K562 (cell line): ENCODE measurements at regions not wholly inside any gene's neighbourhood (a gene's known extent, or its start where the extent isn't known, plus 50 kb on each side); places are given as distances from the start of the nearest gene placed in this dataset.

Experiments used
- CAMTA2 ChIP-seq: fragments of 250-450 bp; sonication (Bioruptor Pico); conservative IDR thresholded peaks from 2 replicates; pipeline ENCODE4 v1.5.1; 2022
- CBX3 ChIP-seq, 2 experiments: IDR thresholded peaks; 1 replicate in 1 of 2; 2 replicates in 1 of 2; pipeline ENCODE4 v1.6.1; 2012; ENCODE audit warnings: inconsistent platforms in 2 of 2, low read length in 2 of 2, borderline replicate concordance in 1 of 2, control low read depth in 1 of 2
- CEBPZ ChIP-seq: fragments of 150-350 bp; IDR thresholded peaks from 2 replicates; pipeline ENCODE4 v1.6.1; 2014; ENCODE audit warnings: low read depth, mild to moderate bottlenecking, low read length, borderline replicate concordance
- CTCF ChIP-seq, 3 experiments: IDR thresholded peaks in 2 of 3; conservative IDR thresholded peaks in 1 of 3; 2 replicates each; pipeline ENCODE4 v1.5.1; 2011 to 2012; ENCODE audit warnings: low read length in 3 of 3, mild to moderate bottlenecking in 3 of 3, control low read depth in 2 of 3, improper control_type of control experiment in 1 of 3, inconsistent platforms in 1 of 3, low read depth in 1 of 3, mixed read lengths in 1 of 3, moderate library complexity in 1 of 3; ENCODE audit not compliant: insufficient read depth in 2 of 3
- KLF16 ChIP-seq: IDR thresholded peaks from 2 replicates; pipeline ENCODE4 v1.6.1; 2016; ENCODE audit warnings: antibody characterized with exemption
- LEF1 ChIP-seq: fragments of 450-650 bp; IDR thresholded peaks from 2 replicates; pipeline ENCODE4 v1.6.1; 2016; ENCODE audit warnings: mild to moderate bottlenecking
- NR2C1 ChIP-seq, 2 experiments: fragments of 450-650 bp; IDR thresholded peaks; 2 replicates each; pipeline ENCODE4 v1.6.1; 2017; ENCODE audit warnings: mild to moderate bottlenecking in 2 of 2, antibody characterized with exemption in 1 of 2, inconsistent platforms in 1 of 2, missing compliant biosample characterization in 1 of 2, missing genetic modification characterization in 1 of 2
- NR3C1 ChIP-seq: sonication (generic); formaldehyde crosslinking; IDR thresholded peaks from 2 replicates; pipeline ENCODE4 v1.8.1; 2022; ENCODE audit warnings: missing genetic modification reagents
- PCBP2 ChIP-seq: fragments of 200-400 bp; formaldehyde crosslinking; IDR thresholded peaks from 2 replicates; pipeline ENCODE4 v1.6.1; 2018; ENCODE audit warnings: low read length, low read depth, mild to moderate bottlenecking, moderate library complexity; ENCODE audit not compliant: poor library complexity, severe bottlenecking
- SPI1 ChIP-seq: IDR thresholded peaks from 2 replicates; pipeline ENCODE4 v1.6.1; 2011; ENCODE audit warnings: low read depth, low read length, control low read depth, borderline replicate concordance
- ZNF518B ChIP-seq: fragments of 250-450 bp; sonication (Bioruptor Pico); IDR thresholded peaks from 2 replicates; pipeline ENCODE4 v1.5.0; 2021; ENCODE audit warnings: mild to moderate bottlenecking, moderate library complexity
- ZNF830 ChIP-seq: fragments of 250-450 bp; sonication (Bioruptor Pico); IDR thresholded peaks from 2 replicates; pipeline ENCODE4 v1.5.0; 2021; ENCODE audit warnings: mild to moderate bottlenecking

- TF ChIP-seq CAMTA2 = no peak
- no peak for TF ChIP-seq CEBPZ
- TF ChIP-seq ZNF518B (CRISPR knock-in tag) = no peak
- no peak for TF ChIP-seq SPI1
- TF ChIP-seq NR3C1 (CRISPR knock-in tag) = no peak
- TF ChIP-seq CTCF (IDR thresholded peaks at IDR 0.05 in 2 of 3, conservative IDR thresholded peaks at IDR 0.05 in 1 of 3; ENCODE audit: insufficient read depth in 2 of 3, low read depth in 1 of 3, low read length in 3 of 3) = no peak
- no peak for TF ChIP-seq CBX3 (IDR thresholded peaks at IDR 0.05; ENCODE audit: borderline replicate concordance in 1 of 2, low read length in 2 of 2)
- no peak for TF ChIP-seq KLF16
- TF ChIP-seq PCBP2 = no peak
- no peak for TF ChIP-seq ZNF830 (CRISPR knock-in tag)
- TF ChIP-seq NR2C1 (IDR thresholded peaks at IDR 0.05) = no peak
- no peak for TF ChIP-seq NR2C1 (tag; IDR thresholded peaks at IDR 0.05)
- no peak for TF ChIP-seq LEF1
Observed at GRCh38 chr18:77895250-77895649, 645.6 kb downstream of the GALR1 start.
